ENCODE measurements at regions not wholly inside any gene's neighbourhood (a gene's known extent, or its start where the extent isn't known, plus 50 kb on each side); places are given as distances from the start of the nearest gene placed in this dataset.

GRCh38 chr5:20536341-20536740, 548.3 kb upstream of the CDH18 start:
- Mint-ChIP-seq H3K27ac (ENCODE audit: unreplicated experiment) (no peak overlapping the region), H3K4me3 (ENCODE audit: unreplicated experiment) (no peak overlapping the region), H3K27me3 (ENCODE audit: low read depth) (peaks cover 3% of the 10 kb centered on the region), H3K4me1 (ENCODE audit: low read depth) (no peaks in the 10 kb centered on the region), H3K9me3 (ENCODE audit: low read depth) (peaks cover 6% of the 10 kb centered on the region), H3K36me3 (ENCODE audit: low read depth) (no peaks in the 10 kb centered on the region)
- no peak for TF ChIP-seq CTCF (IDR thresholded peaks at IDR 0.05)
- no peak for DNase-seq (ENCODE audit: low spot score)

- peaks cover 5% of the 10 kb centered on the region for H3K27me3 Mint-ChIP-seq (ENCODE audit: low read depth)
- H3K9me3 Mint-ChIP-seq (ENCODE audit: low read depth), result peaks cover 10% of the 10 kb centered on the region
- no peaks in the 10 kb centered on the region for H3K36me3 Mint-ChIP-seq (ENCODE audit: low read depth)
- H3K4me3 Mint-ChIP-seq (ENCODE audit: unreplicated experiment), result no peak overlapping the region
- H3K27ac Mint-ChIP-seq (ENCODE audit: unreplicated experiment), result no peak overlapping the region
- no peak for DNase-seq (ENCODE audit: low spot score)
- TF ChIP-seq CTCF (IDR thresholded peaks at IDR 0.05), result no peak
- H3K4me1 Mint-ChIP-seq (ENCODE audit: low read depth), result no peaks in the 10 kb centered on the region
Measured at GRCh38 chr5:20528471-20528870, 540.5 kb upstream of the CDH18 start.

GRCh38 chr5:20524991-20525529, 537.1 kb upstream of the CDH18 start:
- Mint-ChIP-seq H3K36me3 (ENCODE audit: low read depth) (no peaks in the 10 kb centered on the region), H3K27me3 (ENCODE audit: low read depth) (peaks cover 5% of the 10 kb centered on the region), H3K4me1 (ENCODE audit: low read depth) (no peaks in the 10 kb centered on the region), H3K4me3 (ENCODE audit: unreplicated experiment) (no peak overlapping the region), H3K9me3 (ENCODE audit: low read depth) (peaks cover 10% of the 10 kb centered on the region), H3K27ac (ENCODE audit: unreplicated experiment) (no peak overlapping the region)
- DNase-seq (ENCODE audit: low spot score), result no peak
- no peak for TF ChIP-seq CTCF (IDR thresholded peaks at IDR 0.05)

DNA sequence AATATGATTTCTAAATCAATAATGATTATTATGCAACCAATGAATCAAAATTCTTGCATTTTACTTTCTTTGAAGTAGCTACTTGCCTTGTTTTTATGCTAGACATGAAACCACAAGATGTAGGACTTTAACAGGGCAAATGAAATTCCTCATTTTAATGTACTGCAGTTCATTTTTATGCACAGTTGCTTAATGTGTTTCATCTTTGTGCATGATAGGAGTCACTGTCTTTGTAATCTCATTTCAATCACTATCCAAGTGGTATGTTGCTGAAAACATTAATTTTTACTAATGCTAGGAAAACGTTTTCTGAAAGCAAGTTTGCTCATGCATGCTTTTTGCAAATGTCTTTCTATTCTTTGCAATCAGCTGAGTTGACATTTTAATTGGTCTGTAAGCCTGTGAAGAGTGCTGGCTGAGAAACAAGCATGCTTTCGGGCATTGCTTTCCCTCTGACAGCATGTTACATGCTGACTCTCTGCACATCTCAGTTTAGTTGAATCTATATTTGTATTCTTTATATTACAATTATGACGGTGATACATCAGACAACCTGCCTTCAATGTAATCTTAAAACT, 535.0 kb upstream of the CDH18 start:
- Mint-ChIP-seq H3K4me3 (ENCODE audit: unreplicated experiment) (no peak overlapping the region), H3K27ac (ENCODE audit: unreplicated experiment) (no peak overlapping the region), H3K4me1 (ENCODE audit: low read depth) (no peaks in the 10 kb centered on the region), H3K36me3 (ENCODE audit: low read depth) (no peaks in the 10 kb centered on the region), H3K9me3 (ENCODE audit: low read depth) (peaks cover 13% of the 10 kb centered on the region), H3K27me3 (ENCODE audit: low read depth) (peaks cover 3% of the 10 kb centered on the region)
- DNase-seq (ENCODE audit: low spot score), result no peak
- no peak for TF ChIP-seq CTCF (IDR thresholded peaks at IDR 0.05)

GRCh38 chr5:20515606-20516005, 527.6 kb upstream of the CDH18 start:
- no peak for DNase-seq (ENCODE audit: low spot score)
- Mint-ChIP-seq H3K27me3 (ENCODE audit: low read depth) (no peaks in the 10 kb centered on the region), H3K9me3 (ENCODE audit: low read depth) (peaks cover 7% of the 10 kb centered on the region), H3K4me3 (ENCODE audit: unreplicated experiment) (no peak overlapping the region), H3K4me1 (ENCODE audit: low read depth) (no peaks in the 10 kb centered on the region), H3K36me3 (ENCODE audit: low read depth) (no peaks in the 10 kb centered on the region), H3K27ac (ENCODE audit: unreplicated experiment) (no peak overlapping the region)
- no peak for TF ChIP-seq CTCF (IDR thresholded peaks at IDR 0.05)

Data from chondrocyte (in vitro differentiated cells).